PFSK-1 (cell line): ENCODE measurements at regions not wholly inside any gene's neighbourhood (a gene's known extent, or its start where the extent isn't known, plus 50 kb on each side); places are given as distances from the start of the nearest gene placed in this dataset.

ENCODE experiments used
- FOXP2 ChIP-seq: optimal IDR thresholded peaks from 2 replicates; pipeline ENCODE3; 2011; ENCODE audit warnings: borderline replicate concordance, control low read depth, inconsistent platforms; ENCODE audit not compliant: insufficient read depth; ENCODE audit errors: extremely low read length, extremely low read depth
- POLR2AphosphoS5 ChIP-seq: IDR thresholded peaks from 2 replicates; pipeline ENCODE4 v1.6.1; 2012; ENCODE audit warnings: low read depth, mild to moderate bottlenecking, control low read depth, low read length, moderate library complexity
- SIN3A ChIP-seq: IDR thresholded peaks from 2 replicates; pipeline ENCODE4 v1.6.1; 2012; ENCODE audit warnings: mild to moderate bottlenecking, low read length, moderate library complexity, borderline replicate concordance; ENCODE audit not compliant: insufficient read depth
- TAF1 ChIP-seq: IDR thresholded peaks from 2 replicates; pipeline ENCODE4 v1.6.1; 2012; ENCODE audit warnings: low read length, control low read depth, borderline replicate concordance; ENCODE audit not compliant: insufficient read depth
- TF ChIP-seq, protein P1 (sequence below), 2 experiments: IDR thresholded peaks; 2 replicates each; pipeline versions ENCODE4 v1.6.1 to v1.8.0; 2011 to 2012; ENCODE audit warnings: low read depth in 2 of 2, low read length in 2 of 2, control low read depth in 1 of 2, inconsistent platforms in 1 of 2, mild to moderate bottlenecking in 1 of 2, moderate library complexity in 1 of 2; ENCODE audit not compliant: insufficient read depth in 1 of 2

DNA sequence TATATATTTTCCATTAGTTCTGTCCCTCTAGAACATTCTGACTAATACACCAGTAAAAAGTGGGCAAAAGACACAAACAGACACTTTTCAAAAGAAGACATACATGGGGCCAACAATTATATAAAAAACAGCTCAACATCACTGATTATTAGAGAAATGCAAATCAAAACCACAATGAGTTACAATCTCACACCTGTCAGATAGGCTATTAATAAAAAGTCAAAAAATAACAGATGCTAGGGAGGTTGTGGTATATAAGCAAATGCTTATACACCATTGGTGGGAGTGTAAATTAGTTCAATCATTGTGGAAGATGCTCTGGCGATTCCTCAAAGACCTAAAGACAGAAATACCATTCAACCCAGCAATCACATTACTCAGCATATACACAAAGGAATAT, 1707.8 kb downstream of the GRIK2 start:
- TF ChIP-seq POLR2AphosphoS5 (no peak), SIN3A (no peak), TAF1 (no peak), FOXP2 (no peak)
- TF ChIP-seq, protein P1, sequence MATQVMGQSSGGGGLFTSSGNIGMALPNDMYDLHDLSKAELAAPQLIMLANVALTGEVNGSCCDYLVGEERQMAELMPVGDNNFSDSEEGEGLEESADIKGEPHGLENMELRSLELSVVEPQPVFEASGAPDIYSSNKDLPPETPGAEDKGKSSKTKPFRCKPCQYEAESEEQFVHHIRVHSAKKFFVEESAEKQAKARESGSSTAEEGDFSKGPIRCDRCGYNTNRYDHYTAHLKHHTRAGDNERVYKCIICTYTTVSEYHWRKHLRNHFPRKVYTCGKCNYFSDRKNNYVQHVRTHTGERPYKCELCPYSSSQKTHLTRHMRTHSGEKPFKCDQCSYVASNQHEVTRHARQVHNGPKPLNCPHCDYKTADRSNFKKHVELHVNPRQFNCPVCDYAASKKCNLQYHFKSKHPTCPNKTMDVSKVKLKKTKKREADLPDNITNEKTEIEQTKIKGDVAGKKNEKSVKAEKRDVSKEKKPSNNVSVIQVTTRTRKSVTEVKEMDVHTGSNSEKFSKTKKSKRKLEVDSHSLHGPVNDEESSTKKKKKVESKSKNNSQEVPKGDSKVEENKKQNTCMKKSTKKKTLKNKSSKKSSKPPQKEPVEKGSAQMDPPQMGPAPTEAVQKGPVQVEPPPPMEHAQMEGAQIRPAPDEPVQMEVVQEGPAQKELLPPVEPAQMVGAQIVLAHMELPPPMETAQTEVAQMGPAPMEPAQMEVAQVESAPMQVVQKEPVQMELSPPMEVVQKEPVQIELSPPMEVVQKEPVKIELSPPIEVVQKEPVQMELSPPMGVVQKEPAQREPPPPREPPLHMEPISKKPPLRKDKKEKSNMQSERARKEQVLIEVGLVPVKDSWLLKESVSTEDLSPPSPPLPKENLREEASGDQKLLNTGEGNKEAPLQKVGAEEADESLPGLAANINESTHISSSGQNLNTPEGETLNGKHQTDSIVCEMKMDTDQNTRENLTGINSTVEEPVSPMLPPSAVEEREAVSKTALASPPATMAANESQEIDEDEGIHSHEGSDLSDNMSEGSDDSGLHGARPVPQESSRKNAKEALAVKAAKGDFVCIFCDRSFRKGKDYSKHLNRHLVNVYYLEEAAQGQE (IDR thresholded peaks at IDR 0.05; ENCODE audit: insufficient read depth in 1 of 2, low read depth in 2 of 2, low read length in 2 of 2) = no peak
